Hematopoietic multipotent progenitor cell (in vitro differentiated cells): ENCODE measurements at regions not wholly inside any gene's neighbourhood (a gene's known extent, or its start where the extent isn't known, plus 50 kb on each side); places are given as distances from the start of the nearest gene placed in this dataset. TPM values are rescaled to one million over a fixed set of nuclear protein-coding genes. Genes with fewer than 3 reads are reported as not detected.

Experiments
- DNase-seq, 3 donors: peaks; one replicate each; pipeline ENCODE4 v3.0.0-alpha.2; 2011 to 2015; ENCODE audit warnings: low read depth in 2 of 3, low spot score in 2 of 3
- small RNA-seq: library from RNA; depleted of rRNA; stranded (forward); fragments of <200 nt; gene quantifications from one replicate; pipeline ENCODE3, GENCODE V24; 2012

DNA sequence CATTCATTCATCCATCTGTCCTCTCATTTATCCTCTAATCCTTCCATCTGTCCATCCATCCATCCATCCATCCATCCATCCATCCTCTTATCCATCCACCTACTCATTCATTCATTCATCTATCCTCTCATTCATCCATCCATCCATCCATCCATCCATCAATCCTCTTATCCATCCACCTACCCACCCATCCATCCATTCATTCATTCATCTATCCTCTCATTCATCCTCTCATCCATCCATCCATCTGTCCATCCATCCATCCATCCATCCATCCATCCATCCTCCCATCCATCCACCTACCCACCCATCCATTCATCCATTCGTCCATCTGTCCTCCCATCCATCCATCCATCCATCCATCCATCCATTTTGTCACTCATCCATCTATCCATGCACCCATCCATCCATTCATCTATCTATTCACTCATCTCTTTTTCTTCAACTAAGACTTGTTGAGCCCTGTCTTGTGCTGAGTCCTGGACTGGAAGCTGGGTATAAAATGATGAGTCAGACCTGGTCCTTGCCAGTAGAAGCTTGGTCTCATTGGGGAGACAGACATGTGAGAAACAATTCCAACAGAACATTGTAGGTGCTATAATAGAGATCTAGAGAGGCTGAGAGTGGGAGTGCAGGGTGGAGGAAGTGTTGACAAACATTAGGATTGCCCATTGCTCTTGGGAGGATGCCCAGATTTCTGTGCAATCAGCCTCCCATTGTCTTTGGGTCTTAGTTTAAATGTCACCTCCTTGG, 55.0 kb upstream of the IER5L start:
- no peak for DNase-seq

DNA sequence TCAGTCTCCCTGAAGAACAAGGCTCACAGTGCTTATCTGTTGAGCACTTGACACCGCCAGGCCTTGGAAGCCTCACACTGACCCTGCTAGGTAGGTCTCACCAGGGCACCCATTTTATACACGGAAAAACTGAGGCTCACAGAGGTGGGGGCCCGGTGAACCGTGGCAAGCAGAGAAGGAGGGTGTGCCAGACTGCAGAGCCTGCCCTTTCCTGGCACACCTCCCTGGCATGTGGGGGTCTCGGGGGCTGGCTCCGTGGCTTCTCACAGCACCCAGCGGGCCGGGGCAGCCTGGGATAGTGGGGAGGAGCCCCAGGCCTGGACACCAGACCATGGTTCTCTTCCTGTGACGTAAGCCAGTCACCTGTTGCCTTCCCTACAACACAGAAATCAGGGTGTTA, 53.7 kb upstream of the IER5L start:
- no peak for DNase-seq

DNA sequence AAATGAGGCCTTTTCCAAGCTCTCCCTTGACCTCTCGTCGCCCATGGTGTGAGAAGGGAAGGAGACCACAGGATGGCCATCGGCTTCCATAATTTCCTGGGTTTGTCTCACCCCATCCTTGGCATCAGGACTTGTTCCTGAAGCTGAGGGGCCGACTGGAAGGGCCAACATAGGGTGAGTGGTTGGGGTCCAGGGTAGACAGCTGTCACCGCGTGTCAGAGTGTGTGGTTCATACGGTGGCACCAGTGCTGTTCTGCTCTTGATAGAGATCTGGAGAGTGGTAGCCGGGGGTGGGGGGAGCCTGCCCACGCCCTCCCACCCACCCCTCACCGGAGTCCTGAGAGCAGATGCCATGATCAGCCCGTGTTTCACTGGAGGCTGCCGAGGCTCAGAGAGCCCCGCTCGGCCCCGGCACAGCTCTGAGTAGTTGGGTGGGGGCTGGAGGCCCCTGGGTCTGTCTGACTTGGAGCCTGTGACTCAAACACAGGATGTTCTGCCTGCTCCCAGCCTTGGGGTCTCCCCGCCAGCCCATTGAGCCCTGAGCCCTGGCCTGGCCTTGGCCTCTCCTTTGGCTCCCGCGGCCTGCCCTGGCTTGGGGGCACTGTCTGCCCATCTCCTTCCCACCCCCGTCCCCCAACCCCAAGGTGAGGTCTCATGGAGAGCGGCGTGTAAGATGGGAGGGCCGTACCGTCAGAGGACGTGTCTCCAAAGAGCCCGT, 53.1 kb upstream of the IER5L start:
- no peak for DNase-seq

DNA sequence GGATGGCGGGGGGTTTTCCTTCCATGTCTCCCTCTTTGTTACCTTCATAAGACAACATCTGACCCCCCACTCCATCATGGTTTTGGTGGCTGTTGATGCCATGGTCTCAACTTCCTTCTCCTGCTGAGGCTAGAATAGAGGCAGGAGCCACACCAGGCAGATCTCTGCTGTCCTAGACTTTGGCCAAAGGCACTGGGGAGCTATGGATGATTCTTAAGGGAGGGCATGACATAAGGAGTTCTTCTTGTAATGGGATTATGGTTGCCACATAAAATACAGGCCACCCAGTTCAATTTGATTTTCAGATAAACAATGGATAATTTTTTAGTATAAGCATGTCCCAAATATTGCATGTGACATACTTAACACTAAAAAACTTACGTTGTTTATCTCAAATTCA, 52.2 kb upstream of the IER5L start:
- DNase-seq = no peak

Small RNA genes in the stretch of these regions (small RNA-seq; reads per million reads assigned to genes)
- not detected for gene AL353803.5
- gene RN7SL159P = not detected
